Endothelial cell of umbilical vein (primary cell): ENCODE measurements at regions not wholly inside any gene's neighbourhood (a gene's known extent, or its start where the extent isn't known, plus 50 kb on each side); places are given as distances from the start of the nearest gene placed in this dataset.

Experiments used
- FOS ChIP-seq: IDR thresholded peaks from 2 replicates; pipeline ENCODE4 v1.6.1; 2011; ENCODE audit warnings: mild to moderate bottlenecking, low read length, moderate library complexity, borderline replicate concordance; ENCODE audit not compliant: insufficient read depth
- POLR2A ChIP-seq: IDR thresholded peaks from 2 replicates; pipeline ENCODE4 v1.6.1; 2012; ENCODE audit warnings: low read depth, mild to moderate bottlenecking, control low read depth, low read length
- TF ChIP-seq, protein P1 (sequence below), 2 donors: IDR thresholded peaks; 1 replicate in 1 of 2; 2 replicates in 1 of 2; pipeline ENCODE4 v1.5.1; 2011; ENCODE audit warnings: low read length in 2 of 2, mild to moderate bottlenecking in 2 of 2, moderate library complexity in 2 of 2, control low read depth in 1 of 2, inconsistent platforms in 1 of 2, low read depth in 1 of 2; ENCODE audit not compliant: insufficient read depth in 1 of 2; ENCODE audit errors: extremely low read depth in 1 of 2
- TF ChIP-seq, protein P2 (sequence below): IDR thresholded peaks from 2 replicates; pipeline ENCODE4 v1.6.1; 2011; ENCODE audit not compliant: insufficient read depth, insufficient read length

- no peak for TF ChIP-seq POLR2A
- TF ChIP-seq, protein P1, sequence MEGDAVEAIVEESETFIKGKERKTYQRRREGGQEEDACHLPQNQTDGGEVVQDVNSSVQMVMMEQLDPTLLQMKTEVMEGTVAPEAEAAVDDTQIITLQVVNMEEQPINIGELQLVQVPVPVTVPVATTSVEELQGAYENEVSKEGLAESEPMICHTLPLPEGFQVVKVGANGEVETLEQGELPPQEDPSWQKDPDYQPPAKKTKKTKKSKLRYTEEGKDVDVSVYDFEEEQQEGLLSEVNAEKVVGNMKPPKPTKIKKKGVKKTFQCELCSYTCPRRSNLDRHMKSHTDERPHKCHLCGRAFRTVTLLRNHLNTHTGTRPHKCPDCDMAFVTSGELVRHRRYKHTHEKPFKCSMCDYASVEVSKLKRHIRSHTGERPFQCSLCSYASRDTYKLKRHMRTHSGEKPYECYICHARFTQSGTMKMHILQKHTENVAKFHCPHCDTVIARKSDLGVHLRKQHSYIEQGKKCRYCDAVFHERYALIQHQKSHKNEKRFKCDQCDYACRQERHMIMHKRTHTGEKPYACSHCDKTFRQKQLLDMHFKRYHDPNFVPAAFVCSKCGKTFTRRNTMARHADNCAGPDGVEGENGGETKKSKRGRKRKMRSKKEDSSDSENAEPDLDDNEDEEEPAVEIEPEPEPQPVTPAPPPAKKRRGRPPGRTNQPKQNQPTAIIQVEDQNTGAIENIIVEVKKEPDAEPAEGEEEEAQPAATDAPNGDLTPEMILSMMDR (IDR thresholded peaks at IDR 0.05; ENCODE audit: extremely low read depth in 1 of 2, insufficient read depth in 1 of 2, low read depth in 1 of 2, low read length in 2 of 2), result no peak
- TF ChIP-seq, protein P2, sequence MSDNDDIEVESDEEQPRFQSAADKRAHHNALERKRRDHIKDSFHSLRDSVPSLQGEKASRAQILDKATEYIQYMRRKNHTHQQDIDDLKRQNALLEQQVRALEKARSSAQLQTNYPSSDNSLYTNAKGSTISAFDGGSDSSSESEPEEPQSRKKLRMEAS, result no peak
- no peak for TF ChIP-seq FOS
Observed at GRCh38 chr2:58895857-58896256, 654.7 kb upstream of the FANCL start.
